Skin of body (tissue), 1 donor: ENCODE measurements at regions not wholly inside any gene's neighbourhood (a gene's known extent, or its start where the extent isn't known, plus 50 kb on each side); places are given as distances from the start of the nearest gene placed in this dataset.
A peak's percentile ranks its signal among the peaks of the same experiment; 100 is the strongest.
"Not testable (repeated sequence)": the region's sequence is repeated elsewhere in the genome, so short reads cannot be mapped to it uniquely, and the experiment has no call there.

Source experiments
- DNase-seq: peaks from one replicate; lab custom pipeline; 2025; lab: John Stamatoyannopoulos, UW

GRCh38 chr9:129457325-129457779 lies 163.5 kb downstream of the C9orf50 start:
- no peak for DNase-seq

GRCh38 chr9:129456549-129457324 lies 164.2 kb downstream of the C9orf50 start:
- no peak for DNase-seq

GRCh38 chr9:129455151-129455995 lies 165.5 kb downstream of the C9orf50 start:
- DNase-seq, result no peak

GRCh38 chr9:129454467-129455067 lies 166.3 kb downstream of the C9orf50 start:
- DNase-seq, result no peak

GRCh38 chr9:129453734-129454133 lies 167.2 kb downstream of the C9orf50 start:
- no peak for DNase-seq

- no peak for DNase-seq
Measured at GRCh38 chr9:129451669-129452068, 169.2 kb downstream of the C9orf50 start.

GRCh38 chr9:129451089-129451656 lies 169.7 kb downstream of the C9orf50 start:
- no peak for DNase-seq

- DNase-seq, result no peak
Measured at GRCh38 chr9:129449066-129449465, 171.8 kb downstream of the C9orf50 start.

GRCh38 chr9:129446828-129447550 lies 173.9 kb downstream of the C9orf50 start:
- DNase-seq, result no peak

GRCh38 chr9:129445794-129446306 lies 175.1 kb downstream of the C9orf50 start:
- no peak for DNase-seq

GRCh38 chr9:129443515-129444164 lies 177.3 kb downstream of the C9orf50 start:
- DNase-seq, result not testable (repeated sequence)

GRCh38 chr9:129442803-129443511 lies 177.9 kb downstream of the C9orf50 start:
- DNase-seq, result no peak

GRCh38 chr9:129441852-129442251 lies 179.0 kb downstream of the C9orf50 start:
- DNase-seq, result no peak

- DNase-seq, result no peak
Measured at GRCh38 chr9:129440435-129441186, 180.3 kb downstream of the C9orf50 start.

GRCh38 chr9:129439242-129439641 lies 181.7 kb downstream of the C9orf50 start:
- no peak for DNase-seq

- no peak for DNase-seq
Measured at GRCh38 chr9:129437626-129438323, 183.1 kb downstream of the C9orf50 start.

- DNase-seq, result peak; percentile 35
Measured at GRCh38 chr9:129436751-129437625, 183.9 kb downstream of the C9orf50 start.
